ENCODE measurements at regions not wholly inside any gene's neighbourhood (a gene's known extent, or its start where the extent isn't known, plus 50 kb on each side); places are given as distances from the start of the nearest gene placed in this dataset.

GRCh38 chr22:48585916-48586798 is 1241.5 kb downstream of the BRD1 start:
- TF ChIP-seq, protein P1, sequence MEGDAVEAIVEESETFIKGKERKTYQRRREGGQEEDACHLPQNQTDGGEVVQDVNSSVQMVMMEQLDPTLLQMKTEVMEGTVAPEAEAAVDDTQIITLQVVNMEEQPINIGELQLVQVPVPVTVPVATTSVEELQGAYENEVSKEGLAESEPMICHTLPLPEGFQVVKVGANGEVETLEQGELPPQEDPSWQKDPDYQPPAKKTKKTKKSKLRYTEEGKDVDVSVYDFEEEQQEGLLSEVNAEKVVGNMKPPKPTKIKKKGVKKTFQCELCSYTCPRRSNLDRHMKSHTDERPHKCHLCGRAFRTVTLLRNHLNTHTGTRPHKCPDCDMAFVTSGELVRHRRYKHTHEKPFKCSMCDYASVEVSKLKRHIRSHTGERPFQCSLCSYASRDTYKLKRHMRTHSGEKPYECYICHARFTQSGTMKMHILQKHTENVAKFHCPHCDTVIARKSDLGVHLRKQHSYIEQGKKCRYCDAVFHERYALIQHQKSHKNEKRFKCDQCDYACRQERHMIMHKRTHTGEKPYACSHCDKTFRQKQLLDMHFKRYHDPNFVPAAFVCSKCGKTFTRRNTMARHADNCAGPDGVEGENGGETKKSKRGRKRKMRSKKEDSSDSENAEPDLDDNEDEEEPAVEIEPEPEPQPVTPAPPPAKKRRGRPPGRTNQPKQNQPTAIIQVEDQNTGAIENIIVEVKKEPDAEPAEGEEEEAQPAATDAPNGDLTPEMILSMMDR (IDR thresholded peaks at IDR 0.05), result no peak
- no peaks in the 10 kb centered on the region for H3K9me3 ChIP-seq
- peaks cover 0 to 13% (median 5%) of the 10 kb centered on the region in 3 donors for H3K27me3 ChIP-seq (ENCODE audit: insufficient read depth in 3 of 3, low read length in 2 of 3)
- 67 to 72% (median 70%) methylated on average over 21 of the region's 21 CpGs for WGBS, 3 donors
- H3K4me1 ChIP-seq, result no peaks in the 10 kb centered on the region
- no peak overlapping the region for H3K4me3 ChIP-seq
- no peak for ATAC-seq
- no peaks in the 10 kb centered on the region for H3K36me3 ChIP-seq (ENCODE audit: insufficient read depth in 1 of 2, low read depth in 1 of 2)
- intact Hi-C loops (cut with DNase I), result loop anchor here in 1 of 2 donors (10.0 kb wide), 1 partner anchor 719 kb away; no protein-coding TSS in a partner anchor
- peak in 1 of 2 donors; percentile 25 for DNase-seq
- H3K27ac ChIP-seq, result no peak overlapping the region

DNA sequence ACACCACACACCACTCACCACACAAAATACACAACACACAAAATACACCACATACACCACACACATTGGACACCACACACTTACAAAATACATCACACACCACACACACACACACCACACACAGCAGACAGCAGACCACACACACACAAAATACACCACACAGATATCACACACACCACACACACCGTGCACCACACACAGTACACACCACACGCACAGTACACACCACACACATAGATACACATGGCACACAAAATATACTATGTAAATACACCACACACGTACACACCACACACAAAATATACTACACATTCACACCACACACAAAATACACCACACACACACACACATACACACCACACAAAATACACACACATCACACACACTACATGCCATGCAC is 1243.5 kb downstream of the BRD1 start:
- Histone ChIP-seq H3K27me3 (ENCODE audit: insufficient read depth in 3 of 3, low read length in 2 of 3) (peaks cover 0 to 24% (median 5%) of the 10 kb centered on the region in 3 donors), H3K9me3 (no peaks in the 10 kb centered on the region), H3K36me3 (ENCODE audit: insufficient read depth in 1 of 2, low read depth in 1 of 2) (no peaks in the 10 kb centered on the region), H3K4me1 (no peaks in the 10 kb centered on the region), H3K27ac (no peak overlapping the region), H3K4me3 (no peak overlapping the region)
- intact Hi-C loops (cut with DNase I), result loop anchor here in 1 of 2 donors (10.0 kb wide), 1 partner anchor 721 kb away; no protein-coding TSS in a partner anchor
- no peak for ATAC-seq
- TF ChIP-seq, protein P1 (IDR thresholded peaks at IDR 0.05), result no peak
- DNase-seq, result no peak
- 93 to 96% (median 94%) methylated on average over 3 of the region's 3 CpGs for WGBS, 3 donors

- Histone ChIP-seq H3K4me3 (no peak overlapping the region), H3K27ac (no peak overlapping the region), H3K9me3 (no peaks in the 10 kb centered on the region), H3K27me3 (ENCODE audit: insufficient read depth in 3 of 3, low read length in 2 of 3) (peaks cover 0 to 37% (median 4%) of the 10 kb centered on the region in 3 donors), H3K4me1 (no peaks in the 10 kb centered on the region), H3K36me3 (ENCODE audit: insufficient read depth in 1 of 2, low read depth in 1 of 2) (no peaks in the 10 kb centered on the region)
- ATAC-seq, result no peak
- peak in 1 of 2 donors; percentile 14 for DNase-seq
- TF ChIP-seq, protein P1 (IDR thresholded peaks at IDR 0.05), result no peak
- intact Hi-C loops (cut with DNase I), result loop anchor here in 1 of 2 donors (10.0 kb wide), 1 partner anchor 723 kb away; no protein-coding TSS in a partner anchor
- WGBS, 3 donors, result 66 to 73% (median 67%) methylated on average over 20 of the region's 20 CpGs
Measured at GRCh38 chr22:48581796-48582469, 1245.7 kb downstream of the BRD1 start.

DNA sequence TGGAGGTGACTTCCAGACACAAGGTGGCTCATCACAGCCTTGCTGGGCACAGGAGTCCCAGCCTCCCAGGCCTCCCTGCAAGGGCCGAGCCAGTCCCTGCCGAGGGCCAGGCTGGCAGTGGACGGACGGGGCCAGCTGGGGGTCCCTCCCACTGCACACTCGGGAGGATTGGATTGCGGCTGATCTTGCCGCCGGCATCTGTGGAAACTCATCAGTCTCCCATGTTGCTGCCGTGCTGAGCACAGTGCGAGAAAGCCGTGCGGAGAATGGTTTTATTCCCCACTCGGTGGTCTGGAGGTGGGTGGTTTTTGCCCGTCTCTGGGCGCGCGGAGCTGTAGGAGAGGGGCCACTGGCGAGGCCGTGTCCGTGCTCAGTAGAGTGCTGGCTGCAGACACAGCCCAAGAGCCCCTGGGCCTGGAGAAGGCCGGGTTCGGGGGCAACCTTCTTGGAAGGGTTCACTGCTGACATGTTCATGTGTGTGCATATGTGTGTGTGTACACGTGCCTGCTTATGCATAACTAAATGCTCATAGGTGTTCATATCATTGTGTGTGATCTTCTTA is 1246.4 kb downstream of the BRD1 start:
- intact Hi-C loops (cut with DNase I), result loop anchor here in 1 of 2 donors (10.0 kb wide), 1 partner anchor 724 kb away; no protein-coding TSS in a partner anchor
- WGBS, 3 donors, result 30 to 37% (median 32%) methylated on average over 23 of the region's 23 CpGs
- ATAC-seq (no peak), DNase-seq (peak in 1 of 2 donors; percentile 29)
- H3K36me3 ChIP-seq (ENCODE audit: insufficient read depth in 1 of 2, low read depth in 1 of 2), result no peaks in the 10 kb centered on the region
- H3K4me3 ChIP-seq, result no peak overlapping the region
- no peaks in the 10 kb centered on the region for H3K4me1 ChIP-seq
- H3K27ac ChIP-seq, result no peak overlapping the region
- H3K27me3 ChIP-seq (ENCODE audit: insufficient read depth in 3 of 3, low read length in 2 of 3), result peaks cover 0 to 42% (median 6%) of the 10 kb centered on the region in 3 donors
- no peaks in the 10 kb centered on the region for H3K9me3 ChIP-seq
- TF ChIP-seq, protein P1 (IDR thresholded peaks at IDR 0.05), result no peak

Measured in psoas muscle (tissue), 7 donors.